OCI-LY3 (cell line): ENCODE measurements at regions not wholly inside any gene's neighbourhood (a gene's known extent, or its start where the extent isn't known, plus 50 kb on each side); places are given as distances from the start of the nearest gene placed in this dataset.
"Not testable (repeated sequence)": the region's sequence is repeated elsewhere in the genome, so short reads cannot be mapped to it uniquely, and the experiment has no call there.

ENCODE experiments used
- H2AFZ ChIP-seq: fragments of 200-600, 300-600 bp; shearing (Covaris generic); 2 replicates; pipeline ENCODE4 v1.6.0; 2014; ENCODE audit warnings: antibody characterized with exemption, low read depth, low read length
- H3K27ac ChIP-seq: fragments of 200-600, 300-600 bp; sonication (generic); 2 replicates; pipeline ENCODE4 v1.5.1; 2014; ENCODE audit warnings: mild to moderate bottlenecking, low read length, moderate library complexity, mixed read lengths
- H3K27me3 ChIP-seq: fragments of 200-600, 300-600 bp; sonication (generic); 2 replicates; pipeline ENCODE4 v1.6.1; 2014; ENCODE audit warnings: low read depth, low read length, mixed read lengths
- H3K36me3 ChIP-seq: fragments of 200-600, 300-600 bp; sonication (generic); replicated peaks from 2 replicates; pipeline ENCODE3; 2014; ENCODE audit warnings: low read depth, low read length, mixed read lengths
- H3K4me1 ChIP-seq: fragments of 300-600, 200-600 bp; sonication (generic); 2 replicates; pipeline ENCODE4 v1.6.1; 2014; ENCODE audit warnings: low read length, mixed read lengths
- H3K4me2 ChIP-seq: fragments of 200-600, 300-600 bp; sonication (generic); 2 replicates; pipeline ENCODE4 v1.6.1; 2014; ENCODE audit warnings: low read length, mixed read lengths
- H3K4me3 ChIP-seq: fragments of 300-600, 200-600 bp; sonication (generic); 2 replicates; pipeline ENCODE4 v1.5.1; 2014; ENCODE audit warnings: antibody characterized with exemption, mild to moderate bottlenecking, low read length, moderate library complexity
- H3K79me2 ChIP-seq: fragments of 300-600, 200-600 bp; shearing (Covaris generic); 2 replicates; pipeline ENCODE4 v1.6.1; 2014; ENCODE audit warnings: mild to moderate bottlenecking, low read length, mixed read lengths
- H3K9ac ChIP-seq: fragments of 300-600, 200-600 bp; shearing (Covaris generic); 2 replicates; pipeline ENCODE4 v1.6.0; 2014; ENCODE audit warnings: mild to moderate bottlenecking, low read length, moderate library complexity
- H3K9me3 ChIP-seq: fragments of 200-600, 300-600 bp; shearing (Covaris generic); 2 replicates; pipeline ENCODE4 v1.6.1; 2014; ENCODE audit warnings: low read length, mixed read lengths; ENCODE audit not compliant: insufficient read depth
- H4K20me1 ChIP-seq: fragments of 200-600, 300-600 bp; sonication (generic); 2 replicates; pipeline ENCODE4 v1.6.1; 2016; ENCODE audit warnings: low read length, mixed read lengths; ENCODE audit not compliant: insufficient read depth
- EZH2phosphoT487 ChIP-seq: fragments of 200-600 bp; shearing (Covaris generic); IDR thresholded peaks from 2 replicates; pipeline ENCODE4 v1.6.1; 2018; ENCODE audit warnings: antibody characterized with exemption, mixed run types, low read depth
- TF ChIP-seq, protein P1 (sequence below): fragments of 200-600, 300-600 bp; sonication (generic); IDR thresholded peaks from 2 replicates; pipeline ENCODE4 v1.5.1; 2014; ENCODE audit warnings: antibody characterized with exemption, low read length, low read depth

- Histone ChIP-seq H3K4me2 (no peak overlapping the region), H3K4me3 (no peak overlapping the region), H2AFZ (no peak overlapping the region), H4K20me1 (no peaks in the 10 kb centered on the region), H3K79me2 (no peaks in the 10 kb centered on the region), H3K4me1 (peaks cover 7% of the 10 kb centered on the region; the same call in 1 of the 2 replicates), H3K9ac (no peak overlapping the region), H3K27me3 (0 out of 2 replicates have a peak, but pooled peaks cover 3% of the 10 kb centered on the region), H3K27ac (no peak overlapping the region), H3K36me3 (no peaks in the 10 kb centered on the region), H3K9me3 (peaks cover 5% of the 10 kb centered on the region; the same call in 1 of the 2 replicates)
- TF ChIP-seq, protein P1, sequence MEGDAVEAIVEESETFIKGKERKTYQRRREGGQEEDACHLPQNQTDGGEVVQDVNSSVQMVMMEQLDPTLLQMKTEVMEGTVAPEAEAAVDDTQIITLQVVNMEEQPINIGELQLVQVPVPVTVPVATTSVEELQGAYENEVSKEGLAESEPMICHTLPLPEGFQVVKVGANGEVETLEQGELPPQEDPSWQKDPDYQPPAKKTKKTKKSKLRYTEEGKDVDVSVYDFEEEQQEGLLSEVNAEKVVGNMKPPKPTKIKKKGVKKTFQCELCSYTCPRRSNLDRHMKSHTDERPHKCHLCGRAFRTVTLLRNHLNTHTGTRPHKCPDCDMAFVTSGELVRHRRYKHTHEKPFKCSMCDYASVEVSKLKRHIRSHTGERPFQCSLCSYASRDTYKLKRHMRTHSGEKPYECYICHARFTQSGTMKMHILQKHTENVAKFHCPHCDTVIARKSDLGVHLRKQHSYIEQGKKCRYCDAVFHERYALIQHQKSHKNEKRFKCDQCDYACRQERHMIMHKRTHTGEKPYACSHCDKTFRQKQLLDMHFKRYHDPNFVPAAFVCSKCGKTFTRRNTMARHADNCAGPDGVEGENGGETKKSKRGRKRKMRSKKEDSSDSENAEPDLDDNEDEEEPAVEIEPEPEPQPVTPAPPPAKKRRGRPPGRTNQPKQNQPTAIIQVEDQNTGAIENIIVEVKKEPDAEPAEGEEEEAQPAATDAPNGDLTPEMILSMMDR, result no peak
- TF ChIP-seq EZH2phosphoT487, result no peak
Observed at GRCh38 chr3:43843386-43843785, 152.6 kb downstream of the ABHD5 start.

GRCh38 chr3:43844757-43845156 is 154.0 kb downstream of the ABHD5 start:
- Histone ChIP-seq H2AFZ (no peak overlapping the region), H3K4me3 (no peak overlapping the region)

GRCh38 chr3:43845553-43845952 is 154.8 kb downstream of the ABHD5 start:
- not testable (repeated sequence) for H3K4me2 ChIP-seq, H3K9ac ChIP-seq, H3K4me3 ChIP-seq, H3K9me3 ChIP-seq, H2AFZ ChIP-seq, H3K79me2 ChIP-seq, H4K20me1 ChIP-seq, H3K4me1 ChIP-seq, H3K27ac ChIP-seq, H3K36me3 ChIP-seq
- H3K27me3 ChIP-seq, result 0 out of 2 replicates have a peak, but pooled peaks cover 11% of the 10 kb centered on the region

More at GRCh38 chr3:43844757-43845156, 154.0 kb downstream of the ABHD5 start:
- no peaks in the 10 kb centered on the region for H3K79me2 ChIP-seq
- H4K20me1 ChIP-seq, result no peaks in the 10 kb centered on the region
- peaks cover 7% of the 10 kb centered on the region; the same call in 1 of the 2 replicates for H3K4me1 ChIP-seq
- 0 out of 2 replicates have a peak, but pooled peaks cover 5% of the 10 kb centered on the region for H3K27me3 ChIP-seq
- no peak overlapping the region for H3K27ac ChIP-seq
- TF ChIP-seq, protein P1, result no peak
- TF ChIP-seq EZH2phosphoT487, result no peak
- H3K4me2 ChIP-seq, result no peak overlapping the region
- H3K9ac ChIP-seq, result no peak overlapping the region
- peaks cover 8% of the 10 kb centered on the region; the same call in 1 of the 2 replicates for H3K9me3 ChIP-seq
- no peaks in the 10 kb centered on the region for H3K36me3 ChIP-seq

- no peak overlapping the region for H3K4me2 ChIP-seq
- TF ChIP-seq, protein P1, result no peak
- no peak for TF ChIP-seq EZH2phosphoT487
- H3K27me3 ChIP-seq, result peaks cover 32% of the 10 kb centered on the region
- no peaks in the 10 kb centered on the region for H4K20me1 ChIP-seq
- peaks cover 5% of the 10 kb centered on the region; the same call in 1 of the 2 replicates for H3K9me3 ChIP-seq
- no peak overlapping the region for H3K27ac ChIP-seq
- H3K4me1 ChIP-seq, result peaks cover 21% of the 10 kb centered on the region
- H2AFZ ChIP-seq, result no peak overlapping the region
- H3K36me3 ChIP-seq, result no peaks in the 10 kb centered on the region
- no peak overlapping the region for H3K9ac ChIP-seq
- no peaks in the 10 kb centered on the region for H3K79me2 ChIP-seq
- no peak overlapping the region for H3K4me3 ChIP-seq
Observed at GRCh38 chr3:43852066-43852465, 161.3 kb downstream of the ABHD5 start.
